ENCODE measurements at regions not wholly inside any gene's neighbourhood (a gene's known extent, or its start where the extent isn't known, plus 50 kb on each side); places are given as distances from the start of the nearest gene placed in this dataset.
"Not testable (repeated sequence)": the region's sequence is repeated elsewhere in the genome, so short reads cannot be mapped to it uniquely, and the experiment has no call there.

GRCh38 chr3:153785901-153786300, 335.3 kb upstream of the ARHGEF26 start:
- no peak for DNase-seq (ENCODE audit: low read depth in 1 of 2, low spot score in 1 of 2)

- no peak for DNase-seq (ENCODE audit: low read depth in 1 of 2, low spot score in 1 of 2)
Measured at GRCh38 chr3:153789380-153789779, 331.8 kb upstream of the ARHGEF26 start.

GRCh38 chr3:153797056-153797455, 324.1 kb upstream of the ARHGEF26 start:
- not testable (repeated sequence) for DNase-seq (ENCODE audit: low read depth in 1 of 2, low spot score in 1 of 2)

- DNase-seq (ENCODE audit: low read depth in 1 of 2, low spot score in 1 of 2): no peak
Measured at GRCh38 chr3:153809097-153809496, 312.1 kb upstream of the ARHGEF26 start.

GRCh38 chr3:153818338-153818737, 302.9 kb upstream of the ARHGEF26 start:
- DNase-seq (ENCODE audit: low read depth in 1 of 2, low spot score in 1 of 2): no peak

GRCh38 chr3:153820035-153820434, 301.2 kb upstream of the ARHGEF26 start:
- DNase-seq (ENCODE audit: low read depth in 1 of 2, low spot score in 1 of 2): no peak

GRCh38 chr3:153828346-153828745, 292.8 kb upstream of the ARHGEF26 start:
- DNase-seq (ENCODE audit: low read depth in 1 of 2, low spot score in 1 of 2): not testable (repeated sequence)

GRCh38 chr3:153829606-153830170, 291.5 kb upstream of the ARHGEF26 start:
- DNase-seq (ENCODE audit: low read depth in 1 of 2, low spot score in 1 of 2): no peak

- no peak for DNase-seq (ENCODE audit: low read depth in 1 of 2, low spot score in 1 of 2)
Measured at GRCh38 chr3:153830552-153830951, 290.6 kb upstream of the ARHGEF26 start.

- DNase-seq (ENCODE audit: low read depth in 1 of 2, low spot score in 1 of 2): no peak
Measured at GRCh38 chr3:153835540-153835939, 285.6 kb upstream of the ARHGEF26 start.

- no peak for DNase-seq (ENCODE audit: low read depth in 1 of 2, low spot score in 1 of 2)
Measured at GRCh38 chr3:153840487-153840886, 280.7 kb upstream of the ARHGEF26 start.

GRCh38 chr3:153843994-153844393, 277.2 kb upstream of the ARHGEF26 start:
- no peak for DNase-seq (ENCODE audit: low read depth in 1 of 2, low spot score in 1 of 2)

- no peak for DNase-seq (ENCODE audit: low read depth in 1 of 2, low spot score in 1 of 2)
Measured at GRCh38 chr3:153845311-153845710, 275.9 kb upstream of the ARHGEF26 start.

GRCh38 chr3:153848702-153849101, 272.5 kb upstream of the ARHGEF26 start:
- DNase-seq (ENCODE audit: low read depth in 1 of 2, low spot score in 1 of 2): no peak

- DNase-seq (ENCODE audit: low read depth in 1 of 2, low spot score in 1 of 2): no peak
Measured at GRCh38 chr3:153852355-153852754, 268.8 kb upstream of the ARHGEF26 start.

GRCh38 chr3:153853163-153853562, 268.0 kb upstream of the ARHGEF26 start:
- no peak for DNase-seq (ENCODE audit: low read depth in 1 of 2, low spot score in 1 of 2)

GRCh38 chr3:153855772-153856171, 265.4 kb upstream of the ARHGEF26 start:
- no peak for DNase-seq (ENCODE audit: low read depth in 1 of 2, low spot score in 1 of 2)

- DNase-seq (ENCODE audit: low read depth in 1 of 2, low spot score in 1 of 2): no peak
Measured at GRCh38 chr3:153856932-153857331, 264.3 kb upstream of the ARHGEF26 start.

- no peak for DNase-seq (ENCODE audit: low read depth in 1 of 2, low spot score in 1 of 2)
Measured at GRCh38 chr3:153864793-153865192, 256.4 kb upstream of the ARHGEF26 start.

- no peak for DNase-seq (ENCODE audit: low read depth in 1 of 2, low spot score in 1 of 2)
Measured at GRCh38 chr3:153866901-153867300, 254.3 kb upstream of the ARHGEF26 start.

GRCh38 chr3:153874348-153874747, 246.8 kb upstream of the ARHGEF26 start:
- DNase-seq (ENCODE audit: low read depth in 1 of 2, low spot score in 1 of 2): not testable (repeated sequence)

- DNase-seq (ENCODE audit: low read depth in 1 of 2, low spot score in 1 of 2): no peak
Measured at GRCh38 chr3:153880493-153880892, 240.7 kb upstream of the ARHGEF26 start.

- no peak for DNase-seq (ENCODE audit: low read depth in 1 of 2, low spot score in 1 of 2)
Measured at GRCh38 chr3:153881201-153881600, 240.0 kb upstream of the ARHGEF26 start.

- no peak for DNase-seq (ENCODE audit: low read depth in 1 of 2, low spot score in 1 of 2)
Measured at GRCh38 chr3:153885359-153885758, 235.8 kb upstream of the ARHGEF26 start.

All from stimulated activated CD4-positive, alpha-beta T cell treated with anti-CD3 and anti-CD28 coated beads, Interleukin-15, amount 100 ng/mL, for 1 hour (primary cell).